ENCODE measurements at regions not wholly inside any gene's neighbourhood (a gene's known extent, or its start where the extent isn't known, plus 50 kb on each side); places are given as distances from the start of the nearest gene placed in this dataset.

GRCh38 chr2:111633643-111634042 lies 250.3 kb downstream of the ANAPC1 start:
- no peak for DNase-seq

DNA sequence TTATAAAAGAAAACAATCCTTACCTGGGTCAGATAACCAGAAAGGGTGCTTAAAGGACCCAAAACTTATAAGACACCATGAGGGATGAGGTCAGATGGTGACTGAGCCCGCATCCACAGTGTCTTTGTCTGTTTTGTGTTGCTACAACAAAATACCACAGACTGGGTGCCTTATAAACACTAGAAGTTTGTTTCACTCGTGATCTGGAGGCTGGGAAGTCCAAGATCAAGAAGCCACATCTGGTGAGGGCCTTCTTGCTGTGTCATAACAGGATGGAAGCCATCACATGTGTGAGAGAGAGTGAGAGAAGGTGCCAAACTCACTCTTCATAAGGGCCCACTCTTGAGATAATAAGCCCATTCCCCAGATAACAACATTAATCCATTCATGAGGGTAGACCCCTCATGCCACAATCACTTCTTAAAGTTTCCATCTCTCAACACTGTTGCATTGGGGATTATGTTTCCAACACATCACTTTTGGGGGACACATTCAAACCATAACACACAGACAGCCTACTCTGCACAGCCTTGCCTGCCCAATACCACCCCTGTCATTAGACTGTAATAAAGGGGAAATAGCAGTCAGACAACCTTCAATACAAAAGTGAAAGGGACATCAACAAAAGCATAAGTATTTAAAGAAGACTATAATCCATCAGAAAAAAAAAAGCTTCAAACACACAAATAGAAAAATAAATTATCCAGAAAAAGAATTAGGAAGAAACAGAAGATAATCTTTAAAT lies 249.8 kb downstream of the ANAPC1 start:
- no peak for DNase-seq

- no peak for DNase-seq
These were observed 248.9 kb downstream of the ANAPC1 start for GRCh38 chr2:111634995-111635538.

DNA sequence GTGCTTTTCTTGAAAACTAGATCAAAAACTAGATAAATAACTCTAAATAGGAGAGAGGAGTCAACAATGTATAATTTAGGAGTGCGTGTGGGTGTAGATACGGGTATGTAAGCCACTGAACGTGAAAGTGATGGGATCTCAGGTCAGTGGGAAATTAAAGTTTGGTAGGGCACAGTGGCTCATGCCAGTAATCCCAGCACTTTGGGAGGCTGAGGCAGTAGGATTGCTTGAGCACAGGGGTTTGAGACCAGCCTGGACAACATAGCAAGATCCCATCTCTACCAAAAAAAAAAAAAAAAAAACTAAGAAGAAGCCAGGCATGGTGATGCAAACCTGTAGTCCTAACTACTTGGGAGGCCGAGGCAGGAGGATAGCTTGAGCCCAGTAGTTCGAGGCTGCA lies 247.1 kb downstream of the ANAPC1 start:
- no peak for DNase-seq

DNA sequence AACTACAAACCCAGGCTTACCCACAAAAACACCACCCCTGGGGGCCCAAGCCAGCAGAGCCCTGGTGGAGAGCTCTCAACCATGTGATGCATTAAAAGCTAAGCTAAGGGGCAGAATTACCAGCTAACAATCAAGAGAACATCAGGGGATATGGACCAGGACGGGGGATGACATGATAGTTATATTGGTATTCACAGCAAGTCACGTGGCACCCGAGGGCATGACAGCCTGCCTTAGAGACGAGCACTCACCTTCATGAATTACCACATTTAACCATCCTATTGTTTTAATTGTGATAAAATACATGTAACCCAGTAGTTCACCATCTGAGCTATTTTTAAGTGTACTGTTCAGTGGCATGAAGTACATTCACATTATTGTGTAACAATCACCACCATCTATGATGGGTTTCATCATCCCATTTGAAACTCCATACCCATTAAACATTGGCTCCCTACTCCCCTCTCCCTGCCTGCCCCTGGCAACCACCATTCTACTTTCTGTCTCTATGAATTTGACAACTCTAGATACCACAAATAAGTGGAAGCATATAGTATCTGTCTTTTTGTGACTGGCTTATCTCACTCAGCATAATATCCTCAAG lies 245.6 kb downstream of the ANAPC1 start:
- no peak for DNase-seq

DNA sequence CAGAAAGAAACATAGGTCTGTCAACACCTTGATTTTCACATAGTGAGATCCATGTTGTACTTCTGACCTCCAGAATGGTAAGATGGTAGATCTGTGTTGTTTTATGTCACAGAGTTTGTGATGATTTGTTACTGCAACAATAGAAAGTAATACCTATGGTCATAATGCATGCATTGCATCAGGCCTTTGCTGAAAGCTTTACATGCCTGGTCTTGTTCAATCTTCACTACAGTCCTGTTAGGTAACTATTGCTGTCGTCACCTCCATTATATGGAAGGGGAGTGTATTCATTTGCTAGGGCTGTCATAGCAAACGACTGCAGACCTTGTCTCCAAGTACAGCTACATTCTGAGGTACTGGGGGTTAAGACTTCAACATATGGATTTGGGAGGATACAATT lies 243.5 kb downstream of the ANAPC1 start:
- no peak for DNase-seq

DNA sequence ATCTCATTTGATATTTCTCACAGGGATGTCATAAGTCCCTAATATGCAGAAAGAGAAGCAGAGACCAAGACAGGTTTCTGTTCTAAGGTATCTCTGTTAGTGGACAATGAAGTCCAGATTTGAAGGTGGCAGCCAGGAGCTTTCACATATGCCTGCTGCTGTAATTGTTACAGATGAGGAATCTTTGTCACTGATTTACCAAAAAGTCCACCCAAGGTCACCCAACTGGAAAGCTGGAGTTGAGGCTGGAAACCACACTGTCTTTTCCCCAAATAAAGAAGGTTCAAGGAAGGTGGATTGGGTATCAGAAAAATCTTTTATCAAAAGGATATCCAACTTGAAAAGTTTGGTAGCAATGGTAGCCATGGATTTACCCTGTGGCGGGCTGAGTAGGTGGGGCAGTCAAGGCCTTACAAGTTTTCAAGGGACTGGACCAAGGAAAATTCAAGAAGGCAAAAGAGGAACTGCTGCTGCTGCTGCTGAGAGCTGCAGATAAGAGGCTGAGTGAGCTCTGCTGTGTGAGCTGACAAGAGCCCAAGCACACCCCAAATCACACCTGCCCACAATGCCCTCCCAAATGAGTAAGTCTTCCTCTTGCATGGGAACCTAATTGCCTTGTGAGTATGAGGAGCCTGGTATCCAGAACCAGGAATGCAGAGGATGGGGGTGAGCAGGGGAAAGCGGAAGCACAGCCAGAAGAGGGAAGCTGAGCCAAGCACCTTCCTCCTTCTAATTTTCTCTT lies 241.2 kb downstream of the ANAPC1 start:
- no peak for DNase-seq

GRCh38 chr2:111643759-111644158 lies 240.2 kb downstream of the ANAPC1 start:
- no peak for DNase-seq

- DNase-seq = no peak
These were observed 236.6 kb downstream of the ANAPC1 start for GRCh38 chr2:111647359-111647758.

- DNase-seq = no peak
These were observed 232.0 kb downstream of the ANAPC1 start for GRCh38 chr2:111652038-111652437.

- no peak for DNase-seq
These were observed 231.3 kb downstream of the ANAPC1 start for GRCh38 chr2:111652681-111653080.

GRCh38 chr2:111653103-111653624 lies 230.8 kb downstream of the ANAPC1 start:
- no peak for DNase-seq

DNA sequence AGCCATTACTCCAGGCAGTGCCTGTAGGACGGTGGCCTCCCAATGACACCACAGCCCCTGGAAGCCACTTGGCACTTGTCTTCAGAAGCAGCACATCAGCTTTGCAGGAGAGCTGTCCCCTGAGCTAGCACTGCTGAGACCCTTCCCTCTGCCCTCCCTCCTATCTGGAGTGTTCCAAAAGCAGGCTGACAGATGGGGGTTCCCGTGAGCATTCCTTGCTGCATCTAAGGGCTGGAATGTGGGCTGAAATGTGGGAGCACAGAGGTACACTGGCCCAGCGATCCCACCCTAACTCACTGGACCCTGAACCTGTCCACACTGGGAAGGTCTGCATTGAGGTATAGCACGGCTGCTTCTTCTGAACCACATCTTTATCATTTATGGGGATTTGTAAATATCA lies 230.1 kb downstream of the ANAPC1 start:
- no peak for DNase-seq

DNA sequence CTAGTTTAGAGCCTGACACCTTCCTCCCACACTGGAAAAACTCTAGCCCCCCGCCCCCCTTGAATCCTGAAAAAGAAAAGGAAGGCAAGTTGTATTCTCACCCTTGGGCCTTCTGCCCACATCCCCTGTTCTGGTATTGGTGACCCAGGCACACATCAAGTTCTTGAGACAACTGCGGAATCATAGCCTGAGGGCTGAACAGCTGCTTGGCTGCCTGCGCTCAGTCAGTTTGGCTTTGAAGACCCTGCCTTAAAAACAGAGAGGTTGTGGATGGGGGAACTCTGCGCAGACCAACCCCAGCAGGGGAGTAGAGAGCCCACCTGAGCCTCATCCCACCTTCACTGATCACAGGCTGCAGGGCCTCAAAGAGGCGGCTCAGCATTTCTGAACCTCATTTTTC lies 229.2 kb downstream of the ANAPC1 start:
- DNase-seq = no peak

- DNase-seq = no peak
These were observed 227.6 kb downstream of the ANAPC1 start for GRCh38 chr2:111656436-111656835.

DNA sequence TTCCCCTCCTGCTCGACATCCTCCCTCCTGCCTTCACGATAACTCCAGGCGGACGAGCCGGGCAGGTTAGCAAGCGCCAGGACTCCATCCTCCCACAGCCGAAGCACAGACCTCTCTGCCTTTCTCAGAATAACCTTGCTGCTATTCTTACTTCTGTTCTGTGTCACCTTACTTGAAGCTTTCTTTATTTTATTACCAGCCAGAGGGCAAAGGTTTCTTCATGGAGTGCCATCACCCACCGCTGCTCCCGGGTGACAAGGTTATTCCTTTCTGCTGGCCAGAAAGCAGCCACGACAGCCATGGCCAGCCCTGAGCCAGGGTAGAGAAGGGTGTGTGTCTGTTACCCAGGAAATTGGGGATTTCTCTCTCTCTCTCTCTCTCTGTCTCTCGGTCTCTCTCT lies 227.1 kb downstream of the ANAPC1 start:
- DNase-seq = no peak

DNA sequence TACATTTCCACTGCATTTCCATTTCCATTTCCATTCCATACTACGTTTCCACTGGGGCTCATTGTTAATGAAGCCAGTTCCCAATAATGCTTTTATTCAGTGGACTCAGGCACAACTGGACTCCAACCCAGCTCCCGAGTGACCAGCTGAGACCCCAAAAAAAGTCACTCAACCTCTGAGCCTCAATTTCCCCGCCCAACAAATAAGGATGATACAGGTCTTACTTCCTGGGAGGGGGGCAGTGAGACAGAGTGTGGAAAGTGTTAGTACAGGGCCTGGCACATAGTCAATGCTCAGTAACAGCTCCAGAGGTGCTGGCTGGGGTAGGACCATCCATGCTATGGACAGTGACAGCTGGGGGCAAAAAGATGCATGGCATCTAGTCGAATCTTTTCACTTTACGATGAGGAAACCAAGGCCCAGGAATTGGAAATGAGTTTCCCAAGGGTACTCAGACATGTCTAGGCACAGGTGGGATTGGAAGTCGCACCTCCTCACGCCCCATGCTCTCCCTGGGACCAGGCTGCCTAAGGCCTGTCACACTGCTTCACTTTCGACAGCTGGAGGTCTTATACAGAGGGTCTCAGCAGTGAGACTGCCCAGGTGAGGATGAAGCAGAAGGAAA lies 226.5 kb downstream of the ANAPC1 start:
- DNase-seq = no peak

GRCh38 chr2:111659361-111660333 lies 224.3 kb downstream of the ANAPC1 start:
- peak; percentile 89 for DNase-seq

- no peak for DNase-seq
These were observed 223.2 kb downstream of the ANAPC1 start for GRCh38 chr2:111660811-111661210.

DNA sequence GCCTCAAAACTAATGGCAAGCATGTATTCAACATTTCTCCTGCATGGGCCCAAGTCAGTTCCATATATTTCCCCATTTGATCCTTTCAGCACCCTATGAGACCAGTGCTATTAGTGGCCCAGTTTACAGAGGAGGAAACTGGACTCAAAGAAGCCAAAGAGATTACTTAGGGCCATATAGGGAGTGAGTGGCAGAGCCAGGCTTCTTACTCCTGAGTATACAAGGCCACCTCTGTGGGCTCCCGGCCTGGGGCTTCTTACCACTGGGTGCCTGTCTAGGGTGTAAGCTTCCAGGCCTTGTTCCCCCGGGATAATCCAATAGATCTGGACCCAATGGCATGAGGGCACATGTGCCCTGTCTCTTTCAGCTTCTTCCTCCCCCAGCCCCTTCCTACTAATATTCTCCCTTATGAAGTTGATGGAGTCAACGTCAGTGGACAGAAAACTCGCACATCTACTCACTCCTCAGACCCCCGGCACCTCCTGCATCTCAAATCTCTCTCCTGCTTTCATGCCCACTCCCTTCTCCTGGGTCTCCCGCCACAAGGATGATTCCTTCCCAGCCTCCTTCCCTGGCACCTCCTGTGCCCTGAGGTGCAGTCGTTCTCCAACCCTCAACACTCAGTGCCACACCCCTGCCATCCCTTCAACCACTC lies 222.6 kb downstream of the ANAPC1 start:
- no peak for DNase-seq

DNA sequence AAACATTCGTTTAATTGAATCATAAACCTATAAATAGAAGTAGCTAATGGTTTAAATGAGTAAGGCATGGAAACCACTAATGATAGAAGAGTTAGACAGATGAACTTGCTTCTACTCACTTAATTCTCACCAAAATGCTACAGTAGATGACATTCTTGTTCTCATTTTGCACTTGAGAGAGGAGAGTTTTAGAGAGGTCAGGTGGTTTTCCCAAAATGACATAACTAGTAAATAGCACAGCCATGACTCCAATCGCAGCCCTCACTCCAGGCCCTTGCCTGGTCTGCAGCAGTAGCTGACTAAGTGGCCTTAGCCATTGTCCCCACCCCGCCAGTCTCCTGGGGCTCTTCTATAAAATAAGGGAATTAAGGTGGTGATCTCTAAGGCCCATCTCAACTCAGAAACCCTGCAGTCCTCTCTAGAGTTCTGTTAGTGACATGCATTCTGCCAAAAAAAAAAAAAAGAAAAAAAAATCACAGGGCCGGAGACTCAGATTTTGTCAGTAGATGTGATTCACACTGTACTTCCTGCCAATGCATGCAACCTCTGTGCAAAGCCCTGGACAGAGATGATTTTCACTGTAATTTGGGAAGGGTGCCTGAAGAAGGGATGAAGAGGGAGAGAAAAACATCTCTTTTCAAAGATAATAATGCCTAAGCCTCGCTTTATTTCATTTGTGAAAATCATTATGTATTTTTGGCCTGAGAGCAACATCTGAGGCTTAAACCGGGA lies 221.8 kb downstream of the ANAPC1 start:
- DNase-seq = peak; percentile 68
